Transverse colon (tissue), 4 donors: ENCODE measurements at regions not wholly inside any gene's neighbourhood (a gene's known extent, or its start where the extent isn't known, plus 50 kb on each side); places are given as distances from the start of the nearest gene placed in this dataset.

Experiments
- DNase-seq: peaks from one replicate; pipeline ENCODE4 v3.0.0-alpha.2; 2019
- H3K27ac ChIP-seq, 4 donors: fragments of 200-600 bp; sonication (generic); 2 replicates each; pipeline ENCODE4 v1.5.1; 2016 to 2018; ENCODE audit warnings: inconsistent platforms in 4 of 4
- H3K27me3 ChIP-seq: fragments of 200-600 bp; sonication (generic); 2 replicates; pipeline ENCODE4 v1.5.1; 2017; ENCODE audit warnings: inconsistent platforms
- H3K36me3 ChIP-seq, 4 donors: fragments of 200-600 bp; sonication (generic); 2 replicates each; pipeline ENCODE4 v1.5.1; 2017 to 2019; ENCODE audit warnings: inconsistent platforms in 4 of 4
- H3K4me1 ChIP-seq, 4 donors: fragments of 200-600 bp; sonication (generic); 2 replicates each; pipeline ENCODE4 v1.5.1; 2017 to 2020; ENCODE audit warnings: inconsistent platforms in 4 of 4
- H3K4me3 ChIP-seq, 4 donors: fragments of 200-600 bp; sonication (generic); 1 replicate in 1 of 4; 2 replicates in 3 of 4; pipeline versions ENCODE4 v1.5.1 to v1.6.1; 2017 to 2019; ENCODE audit warnings: inconsistent platforms in 4 of 4
- H3K9me3 ChIP-seq, 2 donors: fragments of 200-600 bp; sonication (generic); 2 replicates each; pipeline ENCODE4 v1.5.1; 2017 to 2019; ENCODE audit warnings: inconsistent platforms in 2 of 2
- EP300 ChIP-seq: sonication (generic); formaldehyde crosslinking; IDR thresholded peaks from one replicate; pipeline ENCODE4 v1.6.1; 2017; ENCODE audit warnings: antibody characterized with exemption, low read depth
- POLR2A ChIP-seq: fragments of 450-650 bp; IDR thresholded peaks from one replicate; pipeline ENCODE4 v1.6.1; 2016; ENCODE audit warnings: antibody characterized with exemption, mild to moderate bottlenecking, moderate library complexity
- POLR2AphosphoS5 ChIP-seq, 3 donors: sonication (generic); formaldehyde crosslinking; IDR thresholded peaks; one replicate each; pipeline ENCODE4 v1.6.1; 2016; ENCODE audit warnings: antibody characterized with exemption in 3 of 3
- WGBS, 2 donors: methylation state at CpG; one replicate each; pipeline ENCODE4 v1.1.5; 2018; ENCODE audit warnings: low coverage in 1 of 2; 5-methylcytosine and 5-hydroxymethylcytosine counted together
- in situ Hi-C, 4 donors: fragments of 200-750 bp; cut with MboI; loops; one replicate each; pipeline versions ENCODE4 v1.15.0 to v1.15.1; 2017; ENCODE audit warnings: low sequenced_read_pairs in 3 of 4, low pct_ligation_motif_present in 1 of 4, low pct_unique_long_range_greater_than_20kb in 1 of 4
- intact Hi-C: fragments of 100-400 bp; cut with DNase I; formaldehyde crosslinking; loops from one replicate; pipeline ENCODE4 v1.15.1; 2023; ENCODE audit warnings: low total_unique reads
- TF ChIP-seq, protein P1 (sequence below), 5 experiments: fragments of 200-600 bp in 3 of 5; fragments of 450-650 bp in 2 of 5; sonication (generic) in 3 of 5; IDR thresholded peaks; 1 replicate in 2 of 5; 2 replicates in 3 of 5; pipeline ENCODE4 v1.5.1; 2016 to 2017; ENCODE audit warnings: antibody characterized with exemption in 5 of 5, inconsistent platforms in 3 of 5, mild to moderate bottlenecking in 2 of 5, moderate library complexity in 1 of 5

DNA sequence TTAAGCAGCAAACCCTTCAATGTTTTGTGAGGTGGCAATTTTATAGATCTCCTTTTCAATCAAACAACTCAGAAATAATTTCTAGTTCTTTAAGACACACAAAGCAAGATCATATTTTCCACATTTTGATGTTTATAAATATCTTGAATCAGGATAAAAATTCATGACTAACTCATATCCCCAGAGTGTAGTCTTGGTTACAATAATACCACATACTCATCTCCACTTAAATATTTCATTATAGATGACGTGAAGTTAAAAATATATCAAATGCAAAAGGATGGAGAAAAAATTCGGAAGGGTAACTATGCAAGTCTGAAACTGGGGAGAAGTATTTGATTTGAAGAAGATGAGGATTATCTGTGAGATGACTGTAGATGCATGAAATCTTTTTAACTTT lies 59.8 kb upstream of the HIVEP1 start:
- no peak overlapping the region for H3K27ac ChIP-seq
- H3K27me3 ChIP-seq = no peaks in the 10 kb centered on the region
- in situ Hi-C loops = no loop called here
- H3K36me3 ChIP-seq = no peaks in the 10 kb centered on the region
- no peaks in the 10 kb centered on the region for H3K9me3 ChIP-seq
- WGBS, 2 donors = 82 to 83% methylated on average over 2 of the region's 2 CpGs
- no peaks in the 10 kb centered on the region for H3K4me1 ChIP-seq
- intact Hi-C loops = no loop called here
- no peak overlapping the region for H3K4me3 ChIP-seq
- DNase-seq = no peak
- TF ChIP-seq POLR2A (no peak), EP300 (no peak), POLR2AphosphoS5 (IDR thresholded peaks at IDR 0.05) (no peak)
- TF ChIP-seq, protein P1, sequence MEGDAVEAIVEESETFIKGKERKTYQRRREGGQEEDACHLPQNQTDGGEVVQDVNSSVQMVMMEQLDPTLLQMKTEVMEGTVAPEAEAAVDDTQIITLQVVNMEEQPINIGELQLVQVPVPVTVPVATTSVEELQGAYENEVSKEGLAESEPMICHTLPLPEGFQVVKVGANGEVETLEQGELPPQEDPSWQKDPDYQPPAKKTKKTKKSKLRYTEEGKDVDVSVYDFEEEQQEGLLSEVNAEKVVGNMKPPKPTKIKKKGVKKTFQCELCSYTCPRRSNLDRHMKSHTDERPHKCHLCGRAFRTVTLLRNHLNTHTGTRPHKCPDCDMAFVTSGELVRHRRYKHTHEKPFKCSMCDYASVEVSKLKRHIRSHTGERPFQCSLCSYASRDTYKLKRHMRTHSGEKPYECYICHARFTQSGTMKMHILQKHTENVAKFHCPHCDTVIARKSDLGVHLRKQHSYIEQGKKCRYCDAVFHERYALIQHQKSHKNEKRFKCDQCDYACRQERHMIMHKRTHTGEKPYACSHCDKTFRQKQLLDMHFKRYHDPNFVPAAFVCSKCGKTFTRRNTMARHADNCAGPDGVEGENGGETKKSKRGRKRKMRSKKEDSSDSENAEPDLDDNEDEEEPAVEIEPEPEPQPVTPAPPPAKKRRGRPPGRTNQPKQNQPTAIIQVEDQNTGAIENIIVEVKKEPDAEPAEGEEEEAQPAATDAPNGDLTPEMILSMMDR (IDR thresholded peaks at IDR 0.05) = no peak

DNA sequence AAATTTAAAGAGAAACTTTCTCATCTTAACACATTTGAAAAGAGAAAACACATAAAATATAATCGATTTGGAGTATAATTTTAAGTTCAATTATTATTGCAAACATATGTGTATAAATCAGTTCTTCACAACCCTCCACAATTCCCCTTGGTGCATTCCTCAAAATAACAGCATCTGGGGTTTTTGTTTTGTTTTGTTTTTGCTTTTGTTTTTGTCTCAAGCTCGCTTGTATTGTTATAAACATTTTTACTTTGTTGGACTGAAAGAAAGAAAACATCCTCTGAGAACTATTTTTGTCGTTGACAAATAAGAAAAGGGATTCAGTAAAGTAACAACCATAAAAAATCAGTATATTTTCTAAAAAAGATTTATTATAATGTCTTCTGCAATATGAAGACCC lies 60.2 kb upstream of the HIVEP1 start:
- 67 to 74% methylated on average over 3 of the region's 3 CpGs for WGBS, 2 donors
- H3K4me3 ChIP-seq = no peak overlapping the region
- no peaks in the 10 kb centered on the region for H3K4me1 ChIP-seq
- DNase-seq = no peak
- intact Hi-C loops = no loop called here
- no peaks in the 10 kb centered on the region for H3K27me3 ChIP-seq
- H3K36me3 ChIP-seq = no peaks in the 10 kb centered on the region
- H3K9me3 ChIP-seq = no peaks in the 10 kb centered on the region
- TF ChIP-seq POLR2A (no peak), POLR2AphosphoS5 (IDR thresholded peaks at IDR 0.05) (no peak)
- TF ChIP-seq, protein P1 (IDR thresholded peaks at IDR 0.05) = no peak
- in situ Hi-C loops = no loop called here
- no peak overlapping the region for H3K27ac ChIP-seq

DNA sequence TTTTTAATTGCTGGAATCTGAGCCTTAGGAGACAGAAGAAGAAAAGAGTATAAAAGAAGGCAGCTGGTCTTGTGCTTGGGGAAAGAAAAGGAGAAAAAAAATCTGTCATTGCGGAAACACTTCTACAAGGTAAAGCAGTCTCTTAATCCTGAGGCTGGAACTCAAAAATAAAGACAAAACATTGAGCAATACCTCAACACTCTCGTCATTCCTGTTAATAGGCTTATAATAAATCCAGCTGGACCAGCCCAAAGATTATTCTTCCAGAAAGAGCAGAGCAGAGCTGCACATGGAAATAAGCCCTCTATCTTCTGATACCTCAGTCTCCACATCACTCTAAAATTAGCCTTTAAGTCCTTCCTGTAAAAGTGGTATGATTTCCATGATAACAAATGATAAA lies 62.0 kb upstream of the HIVEP1 start:
- intact Hi-C loops = no loop called here
- Histone ChIP-seq H3K27ac (no peak overlapping the region), H3K4me1 (no peaks in the 10 kb centered on the region), H3K9me3 (no peaks in the 10 kb centered on the region), H3K36me3 (no peaks in the 10 kb centered on the region), H3K4me3 (no peak overlapping the region), H3K27me3 (no peaks in the 10 kb centered on the region)
- 76 to 100% methylated on average over 1 to 2 of the region's 2 CpGs for WGBS, 2 donors
- DNase-seq = no peak
- TF ChIP-seq, protein P1 (IDR thresholded peaks at IDR 0.05) = no peak
- TF ChIP-seq POLR2AphosphoS5 (IDR thresholded peaks at IDR 0.05) (no peak), EP300 (no peak), POLR2A (no peak)
- in situ Hi-C loops = no loop called here

DNA sequence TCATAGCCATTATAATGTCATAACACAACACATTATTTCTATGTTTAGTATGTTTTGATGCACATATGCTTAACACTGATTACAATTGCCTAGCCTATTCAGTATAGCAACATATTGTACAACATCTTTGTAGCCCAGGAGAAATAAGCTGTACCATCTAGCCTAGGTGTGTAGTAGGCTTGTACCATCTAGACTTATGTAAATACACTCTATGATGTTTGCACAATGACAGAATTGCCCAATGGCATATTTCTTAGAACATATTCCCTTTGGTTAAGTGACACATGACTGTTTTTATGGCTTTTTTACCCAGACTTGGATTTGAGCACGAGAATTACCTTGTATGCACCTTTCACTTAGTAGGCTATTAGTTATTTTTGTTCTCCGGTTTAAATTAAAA lies 64.5 kb upstream of the HIVEP1 start:
- intact Hi-C loops (no loop called here), in situ Hi-C loops (no loop called here)
- no peaks in the 10 kb centered on the region for H3K27me3 ChIP-seq
- TF ChIP-seq POLR2AphosphoS5 (IDR thresholded peaks at IDR 0.05) (no peak), POLR2A (no peak), EP300 (no peak)
- TF ChIP-seq, protein P1 (IDR thresholded peaks at IDR 0.05) = no peak
- no peaks in the 10 kb centered on the region for H3K36me3 ChIP-seq
- WGBS, 2 donors = 37 to 71% methylated on average over 2 of the region's 2 CpGs
- H3K4me1 ChIP-seq = no peaks in the 10 kb centered on the region
- DNase-seq = no peak
- no peak overlapping the region for H3K27ac ChIP-seq
- no peaks in the 10 kb centered on the region for H3K9me3 ChIP-seq
- H3K4me3 ChIP-seq = no peak overlapping the region
